GM18520 (cell line): ENCODE measurements at regions not wholly inside any gene's neighbourhood (a gene's known extent, or its start where the extent isn't known, plus 50 kb on each side); places are given as distances from the start of the nearest gene placed in this dataset.
"Not testable (repeated sequence)": the region's sequence is repeated elsewhere in the genome, so short reads cannot be mapped to it uniquely, and the experiment has no call there.

Experiments
- ATAC-seq: cut with Tn5 transposase; IDR thresholded peaks from one replicate; pipeline ENCODE4 v1.9.1; 2021; ENCODE audit not compliant: unreplicated experiment

- ATAC-seq = not testable (repeated sequence)
Observed at GRCh38 chr7:131938788-131939187, 382.4 kb upstream of the PODXL start.

- ATAC-seq = no peak
Observed at GRCh38 chr7:131937868-131938267, 381.4 kb upstream of the PODXL start.

GRCh38 chr7:131935180-131935579, 378.8 kb upstream of the PODXL start:
- ATAC-seq = no peak

- ATAC-seq = no peak
Observed at GRCh38 chr7:131934452-131934851, 378.0 kb upstream of the PODXL start.

GRCh38 chr7:131933751-131934289, 377.4 kb upstream of the PODXL start:
- ATAC-seq = no peak

GRCh38 chr7:131933219-131933618, 376.8 kb upstream of the PODXL start:
- not testable (repeated sequence) for ATAC-seq

GRCh38 chr7:131932271-131932670, 375.8 kb upstream of the PODXL start:
- ATAC-seq = no peak

GRCh38 chr7:131931370-131931769, 374.9 kb upstream of the PODXL start:
- ATAC-seq = no peak

- no peak for ATAC-seq
Observed at GRCh38 chr7:131929632-131930031, 373.2 kb upstream of the PODXL start.

- ATAC-seq = no peak
Observed at GRCh38 chr7:131927770-131928423, 371.5 kb upstream of the PODXL start.

GRCh38 chr7:131925636-131926035, 369.2 kb upstream of the PODXL start:
- ATAC-seq = no peak

GRCh38 chr7:131924857-131925256, 368.4 kb upstream of the PODXL start:
- ATAC-seq = no peak

GRCh38 chr7:131922948-131923347, 366.5 kb upstream of the PODXL start:
- not testable (repeated sequence) for ATAC-seq

GRCh38 chr7:131921016-131921415, 364.6 kb upstream of the PODXL start:
- ATAC-seq = no peak

GRCh38 chr7:131919920-131920709, 363.7 kb upstream of the PODXL start:
- no peak for ATAC-seq

GRCh38 chr7:131911112-131911511, 354.7 kb upstream of the PODXL start:
- no peak for ATAC-seq

GRCh38 chr7:131909151-131909768, 352.8 kb upstream of the PODXL start:
- no peak for ATAC-seq

- ATAC-seq = no peak
Observed at GRCh38 chr7:131908714-131909113, 352.3 kb upstream of the PODXL start.

GRCh38 chr7:131905471-131905973, 349.1 kb upstream of the PODXL start:
- no peak for ATAC-seq

- no peak for ATAC-seq
Observed at GRCh38 chr7:131904760-131905327, 348.4 kb upstream of the PODXL start.

- no peak for ATAC-seq
Observed at GRCh38 chr7:131903315-131903714, 346.9 kb upstream of the PODXL start.
